ENCODE measurements at regions not wholly inside any gene's neighbourhood (a gene's known extent, or its start where the extent isn't known, plus 50 kb on each side); places are given as distances from the start of the nearest gene placed in this dataset.
A peak's percentile ranks its signal among the peaks of the same experiment; 100 is the strongest.

GRCh38 chr3:144079634-144080033, 108.0 kb downstream of the DIPK2A start:
- no peak for DNase-seq

GRCh38 chr3:144084929-144085328, 113.3 kb downstream of the DIPK2A start:
- no peak for DNase-seq

- no peak for DNase-seq
These were observed 114.3 kb downstream of the DIPK2A start for GRCh38 chr3:144085964-144086363.

- DNase-seq, result no peak
These were observed 124.4 kb downstream of the DIPK2A start for GRCh38 chr3:144096016-144096415.

GRCh38 chr3:144097163-144097562, 125.5 kb downstream of the DIPK2A start:
- DNase-seq, result no peak

GRCh38 chr3:144098691-144099090, 127.1 kb downstream of the DIPK2A start:
- DNase-seq, result no peak

GRCh38 chr3:144102421-144102820, 130.8 kb downstream of the DIPK2A start:
- DNase-seq, result no peak

- DNase-seq, result no peak
These were observed 132.6 kb downstream of the DIPK2A start for GRCh38 chr3:144104186-144104585.

- DNase-seq, result no peak
These were observed 133.1 kb downstream of the DIPK2A start for GRCh38 chr3:144104679-144105078.

GRCh38 chr3:144105542-144105941, 133.9 kb downstream of the DIPK2A start:
- DNase-seq, result no peak

- DNase-seq, result no peak
These were observed 135.3 kb downstream of the DIPK2A start for GRCh38 chr3:144106970-144107369.

- no peak for DNase-seq
These were observed 136.3 kb downstream of the DIPK2A start for GRCh38 chr3:144107923-144108322.

GRCh38 chr3:144109944-144110343, 138.3 kb downstream of the DIPK2A start:
- DNase-seq, result peak; percentile 10

GRCh38 chr3:144112036-144112435, 140.4 kb downstream of the DIPK2A start:
- DNase-seq, result no peak

- no peak for DNase-seq
These were observed 140.8 kb downstream of the DIPK2A start for GRCh38 chr3:144112437-144112836.

- no peak for DNase-seq
These were observed 143.1 kb downstream of the DIPK2A start for GRCh38 chr3:144114767-144115166.

GRCh38 chr3:144119633-144120032, 148.0 kb downstream of the DIPK2A start:
- DNase-seq, result no peak

- DNase-seq, result no peak
These were observed 150.0 kb downstream of the DIPK2A start for GRCh38 chr3:144121661-144122060.

- DNase-seq, result no peak
These were observed 155.4 kb downstream of the DIPK2A start for GRCh38 chr3:144127014-144127413.

- no peak for DNase-seq
These were observed 156.1 kb downstream of the DIPK2A start for GRCh38 chr3:144127700-144128099.

GRCh38 chr3:144128108-144128892, 156.7 kb downstream of the DIPK2A start:
- peak; percentile 16 for DNase-seq

GRCh38 chr3:144129536-144130214, 158.1 kb downstream of the DIPK2A start:
- DNase-seq, result no peak

GRCh38 chr3:144141074-144141473, 169.5 kb downstream of the DIPK2A start:
- DNase-seq, result no peak

- no peak for DNase-seq
These were observed 169.9 kb downstream of the DIPK2A start for GRCh38 chr3:144141496-144141895.

All from CD4-positive, alpha-beta T cell treated with Interleukin-21 for 1 hour (primary cell).